ENCODE measurements at regions not wholly inside any gene's neighbourhood (a gene's known extent, or its start where the extent isn't known, plus 50 kb on each side); places are given as distances from the start of the nearest gene placed in this dataset.

DNA sequence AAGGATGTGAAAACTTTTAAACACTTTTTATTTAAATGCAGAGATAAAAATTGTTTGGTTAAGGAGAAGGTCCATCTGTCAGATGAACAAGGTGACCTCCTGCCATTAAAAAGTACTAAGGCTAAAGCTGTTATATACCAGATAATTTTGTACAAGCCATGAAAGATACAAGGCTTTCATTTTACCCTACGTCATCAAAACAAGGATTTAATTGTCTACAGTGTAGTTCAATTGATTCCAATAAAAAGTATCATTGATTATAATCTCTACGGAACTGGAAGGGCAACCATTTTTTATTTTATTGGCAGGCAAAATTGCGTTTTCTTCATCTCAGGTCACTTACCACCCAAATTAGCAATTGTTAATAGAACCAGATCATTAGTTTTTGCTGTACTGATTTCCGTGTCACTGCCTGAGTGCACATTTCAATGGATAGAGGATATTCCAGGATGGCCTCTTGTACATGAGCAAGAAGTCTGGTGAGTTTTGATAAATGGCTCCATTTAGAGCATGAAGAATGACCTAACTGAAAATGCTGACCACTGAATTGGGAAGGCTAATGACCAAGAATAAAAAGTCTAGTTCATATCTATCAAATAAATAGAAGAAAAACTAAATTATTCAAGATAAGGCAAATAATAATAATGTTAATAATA, 564.9 kb downstream of the JRKL start:
- intact Hi-C loops (cut with micrococcal nuclease), result no loop called here
- no peak for ATAC-seq (ENCODE audit: low read depth)

DNA sequence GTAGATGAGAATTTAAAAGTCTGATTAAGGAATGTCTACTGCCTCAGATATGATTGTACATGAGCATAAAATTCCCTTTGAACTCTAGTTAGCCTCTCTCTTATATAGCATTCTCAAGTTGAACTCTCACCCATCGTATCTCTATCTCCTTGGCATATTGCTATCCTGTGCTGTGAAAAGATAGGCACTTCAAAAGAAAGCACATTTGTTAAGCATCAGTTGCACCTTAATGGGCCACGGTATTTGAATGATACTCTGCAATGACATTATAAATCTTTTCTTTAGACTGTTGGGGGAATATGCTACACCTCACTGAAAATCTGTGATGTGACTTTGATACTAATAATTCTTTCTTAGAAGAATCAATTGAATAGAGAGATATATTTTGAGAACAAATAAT, 570.7 kb downstream of the JRKL start:
- no CpG with 5 or more reads among the region's 2 CpGs for WGBS (ENCODE audit: insufficient coverage)
- intact Hi-C loops (cut with micrococcal nuclease), result no loop called here

More for the DNA sequence above, 564.9 kb downstream of the JRKL start:
- TF ChIP-seq EZH2 (IDR thresholded peaks at IDR 0.05; ENCODE audit: borderline replicate concordance, insufficient read depth, low read depth, low read length, poor library complexity, severe bottlenecking) (no peak), CTCF (IDR thresholded peaks at IDR 0.05) (no peak)
- Histone ChIP-seq H2AFZ (ENCODE audit: insufficient read depth, low read depth, low read length, poor library complexity, severe bottlenecking) (no peak overlapping the region), H3K9me3 (ENCODE audit: control extremely low read depth in 1 of 3, control insufficient read depth in 2 of 3, insufficient read depth in 1 of 3, low read length in 2 of 3) (no peaks in the 10 kb centered on the region), H3K36me3 (replicated peaks in 1 of 2; ENCODE audit: control extremely low read depth in 1 of 2, control insufficient read depth in 1 of 2, extremely low read depth in 1 of 2, insufficient read depth in 2 of 2, low read length in 1 of 2) (no peaks in the 10 kb centered on the region), H4K20me1 (ENCODE audit: control insufficient read depth, insufficient read depth, low read length, poor library complexity, severe bottlenecking) (no peaks in the 10 kb centered on the region), H3K27me3 (replicated peaks in 1 of 4; ENCODE audit: control extremely low read depth in 1 of 4, control insufficient read depth in 3 of 4, insufficient read depth in 4 of 4, low read length in 3 of 4) (no peaks in the 10 kb centered on the region), H3K79me2 (ENCODE audit: control insufficient read depth, insufficient read depth, low read length) (no peaks in the 10 kb centered on the region), H3K27ac (ENCODE audit: low read length in 2 of 2) (no peak overlapping the region), H3K4me2 (replicated peaks; ENCODE audit: low read depth, low read length, poor library complexity, severe bottlenecking) (no peak overlapping the region), H3K4me1 (ENCODE audit: control insufficient read depth in 2 of 2, insufficient read depth in 2 of 2, low read length in 2 of 2) (no peaks in the 10 kb centered on the region), H3K4me3 (ENCODE audit: control extremely low read depth in 1 of 5, extremely low read depth in 1 of 5, insufficient read depth in 1 of 5, low read depth in 2 of 5, low read length in 4 of 5) (no peak overlapping the region), H3K9ac (ENCODE audit: low read length) (no peak overlapping the region)
- no peak for DNase-seq
- H3K27me3 Mint-ChIP-seq, result no peaks in the 10 kb centered on the region
- H3K4me1 Mint-ChIP-seq, result no peaks in the 10 kb centered on the region
- no peak overlapping the region for H3K27ac Mint-ChIP-seq
- no peaks in the 10 kb centered on the region for H3K9me3 Mint-ChIP-seq (ENCODE audit: insufficient read depth)
- ChIA-PET CTCF (no interaction called here), POLR2A (no interaction called here)
- WGBS (ENCODE audit: insufficient coverage), result no CpG with 5 or more reads among the region's 4 CpGs
- H3K4me3 Mint-ChIP-seq, result no peak overlapping the region

More for the DNA sequence above, 570.7 kb downstream of the JRKL start:
- Histone ChIP-seq H3K9me3 (ENCODE audit: control extremely low read depth in 1 of 3, control insufficient read depth in 2 of 3, insufficient read depth in 1 of 3, low read length in 2 of 3) (no peaks in the 10 kb centered on the region), H2AFZ (ENCODE audit: insufficient read depth, low read depth, low read length, poor library complexity, severe bottlenecking) (no peak overlapping the region), H3K9ac (ENCODE audit: low read length) (no peak overlapping the region), H3K4me3 (ENCODE audit: control extremely low read depth in 1 of 5, extremely low read depth in 1 of 5, insufficient read depth in 1 of 5, low read depth in 2 of 5, low read length in 4 of 5) (no peak overlapping the region), H3K79me2 (ENCODE audit: control insufficient read depth, insufficient read depth, low read length) (no peaks in the 10 kb centered on the region), H3K27me3 (replicated peaks in 1 of 4; ENCODE audit: control extremely low read depth in 1 of 4, control insufficient read depth in 3 of 4, insufficient read depth in 4 of 4, low read length in 3 of 4) (no peaks in the 10 kb centered on the region), H4K20me1 (ENCODE audit: control insufficient read depth, insufficient read depth, low read length, poor library complexity, severe bottlenecking) (no peaks in the 10 kb centered on the region), H3K4me2 (replicated peaks; ENCODE audit: low read depth, low read length, poor library complexity, severe bottlenecking) (no peak overlapping the region), H3K4me1 (ENCODE audit: control insufficient read depth in 2 of 2, insufficient read depth in 2 of 2, low read length in 2 of 2) (no peaks in the 10 kb centered on the region), H3K36me3 (replicated peaks in 1 of 2; ENCODE audit: control extremely low read depth in 1 of 2, control insufficient read depth in 1 of 2, extremely low read depth in 1 of 2, insufficient read depth in 2 of 2, low read length in 1 of 2) (no peaks in the 10 kb centered on the region), H3K27ac (ENCODE audit: low read length in 2 of 2) (no peak overlapping the region)
- H3K27me3 Mint-ChIP-seq, result no peaks in the 10 kb centered on the region
- no peak overlapping the region for H3K27ac Mint-ChIP-seq
- ATAC-seq (ENCODE audit: low read depth), result no peak
- no peaks in the 10 kb centered on the region for H3K9me3 Mint-ChIP-seq (ENCODE audit: insufficient read depth)
- DNase-seq, result no peak
- CTCF ChIA-PET, result no interaction called here
- no peak for TF ChIP-seq CTCF (IDR thresholded peaks at IDR 0.05)
- no peak for TF ChIP-seq EZH2 (IDR thresholded peaks at IDR 0.05; ENCODE audit: borderline replicate concordance, insufficient read depth, low read depth, low read length, poor library complexity, severe bottlenecking)
- H3K4me3 Mint-ChIP-seq, result no peak overlapping the region
- no peaks in the 10 kb centered on the region for H3K4me1 Mint-ChIP-seq
- POLR2A ChIA-PET, result no interaction called here
